PFSK-1 (cell line): ENCODE measurements at regions not wholly inside any gene's neighbourhood (a gene's known extent, or its start where the extent isn't known, plus 50 kb on each side); places are given as distances from the start of the nearest gene placed in this dataset.
A peak's percentile ranks its signal among the peaks of the same experiment; 100 is the strongest.

Source experiments
- FOXP2 ChIP-seq: optimal IDR thresholded peaks from 2 replicates; pipeline ENCODE3; 2011; ENCODE audit warnings: borderline replicate concordance, control low read depth, inconsistent platforms; ENCODE audit not compliant: insufficient read depth; ENCODE audit errors: extremely low read length, extremely low read depth
- POLR2AphosphoS5 ChIP-seq: IDR thresholded peaks from 2 replicates; pipeline ENCODE4 v1.6.1; 2012; ENCODE audit warnings: low read depth, mild to moderate bottlenecking, control low read depth, low read length, moderate library complexity
- REST ChIP-seq, 2 experiments: IDR thresholded peaks; 2 replicates each; pipeline versions ENCODE4 v1.6.1 to v1.8.0; 2011 to 2012; ENCODE audit warnings: low read depth in 2 of 2, low read length in 2 of 2, control low read depth in 1 of 2, inconsistent platforms in 1 of 2, mild to moderate bottlenecking in 1 of 2, moderate library complexity in 1 of 2; ENCODE audit not compliant: insufficient read depth in 1 of 2
- SIN3A ChIP-seq: IDR thresholded peaks from 2 replicates; pipeline ENCODE4 v1.6.1; 2012; ENCODE audit warnings: mild to moderate bottlenecking, low read length, moderate library complexity, borderline replicate concordance; ENCODE audit not compliant: insufficient read depth
- TAF1 ChIP-seq: IDR thresholded peaks from 2 replicates; pipeline ENCODE4 v1.6.1; 2012; ENCODE audit warnings: low read length, control low read depth, borderline replicate concordance; ENCODE audit not compliant: insufficient read depth

DNA sequence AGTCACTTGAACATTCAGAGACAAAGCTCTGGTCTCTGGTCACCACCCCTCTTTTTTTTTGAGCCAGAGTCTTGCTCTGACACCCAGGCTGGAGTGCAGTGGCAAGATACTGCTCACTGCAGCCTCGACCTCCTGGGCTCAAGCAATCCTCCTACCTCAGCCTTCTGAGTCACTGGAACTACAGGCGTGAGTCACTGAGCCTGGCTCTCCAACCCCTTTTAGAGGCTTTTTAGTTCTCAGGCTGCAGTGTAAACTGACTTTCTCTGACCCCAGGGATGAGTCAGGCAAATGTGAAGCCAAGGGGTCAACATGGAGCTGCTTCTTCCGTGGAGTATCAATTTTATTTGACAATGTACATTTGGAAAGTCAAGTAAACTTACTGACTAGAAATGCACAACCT, 229.2 kb downstream of the PTTG2 start:
- TF ChIP-seq TAF1, result no peak
- TF ChIP-seq POLR2AphosphoS5, result no peak
- no peak for TF ChIP-seq FOXP2
- TF ChIP-seq REST (IDR thresholded peaks at IDR 0.05; ENCODE audit: insufficient read depth in 1 of 2, low read depth in 2 of 2, low read length in 2 of 2), result no peak
- no peak for TF ChIP-seq SIN3A

DNA sequence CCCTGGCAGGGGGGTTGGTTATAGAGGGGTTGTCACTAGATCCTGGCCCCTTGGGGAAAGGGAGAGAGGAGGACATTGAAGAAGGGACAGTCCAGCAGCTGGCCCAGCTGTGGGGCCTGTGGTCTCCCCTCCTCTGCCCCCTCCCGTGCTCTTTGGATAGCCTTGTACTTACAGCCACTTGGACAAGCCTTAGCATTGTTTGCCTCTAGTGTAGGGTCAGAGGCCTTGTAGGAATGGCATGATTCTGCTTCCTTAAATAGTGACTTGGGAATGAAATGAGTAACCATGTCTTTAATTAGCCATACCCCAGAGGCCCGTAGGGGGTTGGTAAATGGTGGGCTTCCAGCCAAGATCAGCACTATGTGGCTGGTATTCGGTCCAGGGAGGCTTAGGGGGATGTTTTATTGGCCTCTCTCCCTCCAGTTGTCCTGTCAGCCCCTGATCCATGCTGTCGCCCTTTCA, 230.6 kb downstream of the PTTG2 start:
- TF ChIP-seq SIN3A (no peak), REST (IDR thresholded peaks at IDR 0.05; ENCODE audit: insufficient read depth in 1 of 2, low read depth in 2 of 2, low read length in 2 of 2) (peak in 1 of 2 experiments; percentile 40; a peak in 1 of 4 replicates)

DNA sequence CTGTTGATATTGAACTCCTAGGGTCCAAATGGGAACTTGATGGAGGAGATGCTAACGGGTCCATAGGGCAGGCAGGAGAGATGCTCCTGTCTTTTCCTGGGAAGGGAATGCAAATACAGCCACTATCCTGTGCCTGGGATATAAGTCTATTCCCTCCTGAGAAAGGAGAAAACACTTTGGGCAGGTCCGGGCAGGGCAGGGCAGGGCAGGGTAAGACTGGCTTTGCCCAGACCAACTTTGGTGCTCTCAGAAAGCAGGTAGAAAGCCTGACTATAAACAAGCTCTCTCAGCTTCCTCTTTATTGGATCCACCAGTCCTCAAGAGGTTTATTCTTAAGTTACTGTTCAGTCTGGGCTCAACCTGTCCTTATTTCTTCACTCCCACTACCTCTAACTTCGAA, 232.3 kb downstream of the PTTG2 start:
- TF ChIP-seq SIN3A (no peak), REST (IDR thresholded peaks at IDR 0.05; ENCODE audit: insufficient read depth in 1 of 2, low read depth in 2 of 2, low read length in 2 of 2) (no peak), FOXP2 (no peak), POLR2AphosphoS5 (no peak), TAF1 (no peak)

- TF ChIP-seq SIN3A, result no peak
- no peak for TF ChIP-seq TAF1
- TF ChIP-seq POLR2AphosphoS5, result no peak
- TF ChIP-seq FOXP2, result no peak
- TF ChIP-seq REST (IDR thresholded peaks at IDR 0.05; ENCODE audit: insufficient read depth in 1 of 2, low read depth in 2 of 2, low read length in 2 of 2), result no peak
Measured at GRCh38 chr4:38193236-38193863, 233.2 kb downstream of the PTTG2 start.
